ENCODE measurements at regions not wholly inside any gene's neighbourhood (a gene's known extent, or its start where the extent isn't known, plus 50 kb on each side); places are given as distances from the start of the nearest gene placed in this dataset.

DNA sequence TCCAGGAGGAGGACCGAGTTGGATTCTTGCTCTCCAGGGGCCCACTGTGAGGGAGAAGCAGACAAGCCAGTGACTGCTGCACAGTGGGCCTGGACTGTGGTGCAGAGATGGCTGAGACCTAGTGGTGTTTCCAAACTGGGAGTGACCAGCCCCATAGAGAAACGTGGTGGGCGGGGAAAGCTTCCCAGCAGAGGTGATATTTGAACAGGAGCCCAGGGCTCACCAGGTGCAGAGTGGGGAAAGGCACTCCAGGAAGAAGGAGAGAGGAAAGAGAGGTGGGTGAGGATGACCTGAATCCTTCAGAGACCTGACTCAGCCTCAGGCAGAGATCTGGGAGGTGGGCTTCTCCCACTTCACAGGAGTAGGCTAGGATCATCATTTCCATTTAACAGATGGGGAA, 52.1 kb upstream of the RASD2 start:
- Mint-ChIP-seq H3K9me3 (no peaks in the 10 kb centered on the region), H3K4me3 (no peak overlapping the region), H3K36me3 (peaks cover 0 to 8% of the 10 kb centered on the region in 2 donors), H3K4me1 (no peaks in the 10 kb centered on the region), H3K27me3 (peaks cover 44% of the 10 kb centered on the region in 2 donors), H3K27ac (no peak overlapping the region)
- no peak for ATAC-seq (replicated peaks)
- DNase-seq: no peak

DNA sequence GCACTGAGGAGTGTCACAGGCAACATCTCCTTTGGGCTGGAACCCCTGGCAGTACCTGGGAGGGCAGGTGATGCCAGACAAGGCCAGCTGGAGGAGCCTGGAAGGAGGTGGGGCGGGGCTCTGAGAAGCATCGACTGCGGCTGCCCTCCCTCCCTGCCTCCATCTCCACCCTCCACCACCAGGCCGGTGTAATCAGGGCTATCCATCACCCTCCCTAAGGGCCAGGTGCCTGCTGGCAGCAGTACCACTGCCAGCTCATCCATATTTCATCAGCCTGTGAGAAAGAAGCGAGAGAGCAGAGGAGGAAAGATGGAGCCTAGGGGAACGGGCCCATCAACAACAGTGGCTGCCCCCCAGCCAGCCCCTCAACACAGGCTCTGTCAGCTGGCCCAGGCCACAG, 51.4 kb upstream of the RASD2 start:
- no peaks in the 10 kb centered on the region for H3K4me1 Mint-ChIP-seq
- ATAC-seq (replicated peaks) (no peak), DNase-seq (no peak)
- peaks cover 46 to 51% of the 10 kb centered on the region in 2 donors for H3K27me3 Mint-ChIP-seq
- H3K27ac Mint-ChIP-seq: no peak overlapping the region
- no peaks in the 10 kb centered on the region for H3K9me3 Mint-ChIP-seq
- peaks cover 0 to 8% of the 10 kb centered on the region in 2 donors for H3K36me3 Mint-ChIP-seq
- no peak overlapping the region for H3K4me3 Mint-ChIP-seq

All from stimulated activated naive B cell treated with anti-CD40 and anti-IgM and Interleukin-4, amounts not matched to agents 10 μg/mL and 1 μg/mL and 100 μg/mL, for 72 hours (primary cell).